ENCODE measurements at regions not wholly inside any gene's neighbourhood (a gene's known extent, or its start where the extent isn't known, plus 50 kb on each side); places are given as distances from the start of the nearest gene placed in this dataset.

DNA sequence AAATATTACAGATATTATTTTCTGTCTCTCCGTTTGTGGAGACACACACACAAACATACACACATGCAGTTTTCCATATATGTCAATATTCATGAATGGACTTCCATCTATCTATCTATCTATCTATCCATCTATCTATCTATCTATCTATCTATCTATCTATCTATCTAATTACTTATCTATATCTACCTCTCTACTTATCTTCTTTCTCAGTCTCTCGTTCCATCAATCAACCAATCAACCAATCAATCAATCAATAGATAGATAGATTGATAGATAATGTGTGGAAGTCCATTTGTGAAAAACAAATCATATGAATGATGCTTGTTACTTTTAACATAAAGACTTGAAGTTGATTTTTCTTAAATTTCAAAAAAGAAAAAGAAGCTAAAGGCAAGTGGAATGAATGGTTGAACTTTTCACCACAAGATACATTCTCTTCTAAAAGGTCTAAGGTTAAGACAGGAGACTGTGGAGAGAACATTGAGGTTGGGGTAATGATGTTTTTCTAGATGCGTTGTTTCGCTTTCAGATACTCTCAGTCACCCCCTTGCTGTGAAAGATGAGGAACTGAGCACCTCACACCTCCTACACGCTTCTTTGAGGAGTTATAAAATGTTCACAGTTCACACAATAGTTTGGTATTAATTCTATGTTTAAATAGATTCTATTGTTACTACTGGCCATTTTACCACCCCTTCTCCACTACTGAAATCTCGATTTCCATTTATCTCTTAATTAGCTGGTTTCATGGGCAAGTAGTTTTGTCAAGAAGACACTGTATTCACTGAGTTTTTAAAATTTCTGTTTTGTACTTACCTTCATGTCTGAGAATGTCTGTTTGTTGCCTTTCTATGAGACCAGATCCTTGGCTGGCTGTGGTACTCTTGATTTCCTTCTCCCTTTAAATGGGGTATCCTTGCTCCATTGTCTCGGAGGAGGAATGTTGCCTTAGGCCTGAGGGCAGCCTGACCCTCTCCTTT lies 114.1 kb downstream of the EMX2 start:
- no peaks in the 10 kb centered on the region for H3K79me2 ChIP-seq (ENCODE audit: control insufficient read depth in 1 of 2, insufficient read depth in 2 of 2, low read length in 2 of 2)
- no peak overlapping the region for H2BK5ac ChIP-seq (ENCODE audit: low read depth, low read length)
- CTCF ChIA-PET (ENCODE audit: partially characterized antibody), result interaction anchor here (0.6 kb wide), 1 partner anchor 24 kb away, joined by 3 read pairs; no protein-coding TSS in a partner anchor
- no peak overlapping the region for H4K91ac ChIP-seq (replicated peaks; ENCODE audit: insufficient read length, low read length)
- no peak overlapping the region for H2BK12ac ChIP-seq (ENCODE audit: low read depth, low read length)
- no peak overlapping the region for H3K9ac ChIP-seq (replicated peaks in 1 of 4; ENCODE audit: extremely low read depth in 1 of 4, low read depth in 3 of 4, low read length in 3 of 4)
- no peak overlapping the region for H3K18ac ChIP-seq (ENCODE audit: extremely low read depth, low read length)
- H3K27me3 ChIP-seq (replicated peaks in 1 of 4; ENCODE audit: control insufficient read depth in 3 of 4, extremely low read depth in 1 of 4, insufficient read depth in 3 of 4, low read length in 3 of 4), result no peaks in the 10 kb centered on the region
- H4K8ac ChIP-seq (ENCODE audit: extremely low read depth, insufficient read depth, low read length), result no peak overlapping the region
- DNase-seq (ENCODE audit: low read depth in 1 of 2, low spot score in 2 of 2), result no peak
- H3K4me1 ChIP-seq (replicated peaks in 1 of 4; ENCODE audit: control insufficient read depth in 3 of 4, insufficient read depth in 4 of 4, low read length in 3 of 4), result no peaks in the 10 kb centered on the region
- H3K4ac ChIP-seq (replicated peaks; ENCODE audit: insufficient read length, low read depth, low read length), result no peak overlapping the region
- no peak overlapping the region for H3K14ac ChIP-seq (ENCODE audit: insufficient read length)
- POLR2A ChIA-PET (ENCODE audit: partially characterized antibody), result no interaction called here
- H2BK20ac ChIP-seq (ENCODE audit: low read length), result no peak overlapping the region
- H3K23me2 ChIP-seq (ENCODE audit: low read depth, low read length), result no peaks in the 10 kb centered on the region
- no peak overlapping the region for H3K23ac ChIP-seq (ENCODE audit: insufficient read length)
- H4K20me1 ChIP-seq (replicated peaks in 1 of 2; ENCODE audit: control insufficient read depth in 1 of 2, insufficient read depth in 2 of 2, low read length in 2 of 2), result no peaks in the 10 kb centered on the region
- H2AK5ac ChIP-seq (ENCODE audit: low read depth, low read length), result no peak overlapping the region
- no peak overlapping the region for H3K27ac ChIP-seq (ENCODE audit: low read depth, low read length)
- H3K4me2 ChIP-seq (ENCODE audit: insufficient read depth in 1 of 2, low read depth in 2 of 2, low read length in 2 of 2), result no peak overlapping the region
- no peaks in the 10 kb centered on the region for H3K36me3 ChIP-seq (ENCODE audit: control insufficient read depth in 2 of 4, insufficient read depth in 4 of 4, low read length in 3 of 4)
- no peak overlapping the region for H4K5ac ChIP-seq (ENCODE audit: insufficient read length, low read depth, low read length)
- H2AFZ ChIP-seq (ENCODE audit: low read length), result no peak overlapping the region
- H2BK15ac ChIP-seq (ENCODE audit: low read length), result no peak overlapping the region
- no peak overlapping the region for H2BK120ac ChIP-seq (replicated peaks; ENCODE audit: low read depth, low read length)
- FAIRE-seq, result no peak
- WGBS, 2 experiments (ENCODE audit: extremely low coverage in 1 of 2, insufficient coverage in 1 of 2, insufficient read length in 1 of 2, insufficient replicate concordance in 2 of 2, low coverage in 1 of 2, low lambda C conversion rate in 2 of 2, missing lambda C conversion rate in 1 of 2), result 90 to 100% methylated on average over 1 to 7 of the region's 7 CpGs
- TF ChIP-seq, protein P1, sequence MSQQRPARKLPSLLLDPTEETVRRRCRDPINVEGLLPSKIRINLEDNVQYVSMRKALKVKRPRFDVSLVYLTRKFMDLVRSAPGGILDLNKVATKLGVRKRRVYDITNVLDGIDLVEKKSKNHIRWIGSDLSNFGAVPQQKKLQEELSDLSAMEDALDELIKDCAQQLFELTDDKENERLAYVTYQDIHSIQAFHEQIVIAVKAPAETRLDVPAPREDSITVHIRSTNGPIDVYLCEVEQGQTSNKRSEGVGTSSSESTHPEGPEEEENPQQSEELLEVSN (IDR thresholded peaks at IDR 0.05), result no peak
- TF ChIP-seq JUND (IDR thresholded peaks at IDR 0.05; ENCODE audit: low read length), result no peak
- TF ChIP-seq, protein P2, sequence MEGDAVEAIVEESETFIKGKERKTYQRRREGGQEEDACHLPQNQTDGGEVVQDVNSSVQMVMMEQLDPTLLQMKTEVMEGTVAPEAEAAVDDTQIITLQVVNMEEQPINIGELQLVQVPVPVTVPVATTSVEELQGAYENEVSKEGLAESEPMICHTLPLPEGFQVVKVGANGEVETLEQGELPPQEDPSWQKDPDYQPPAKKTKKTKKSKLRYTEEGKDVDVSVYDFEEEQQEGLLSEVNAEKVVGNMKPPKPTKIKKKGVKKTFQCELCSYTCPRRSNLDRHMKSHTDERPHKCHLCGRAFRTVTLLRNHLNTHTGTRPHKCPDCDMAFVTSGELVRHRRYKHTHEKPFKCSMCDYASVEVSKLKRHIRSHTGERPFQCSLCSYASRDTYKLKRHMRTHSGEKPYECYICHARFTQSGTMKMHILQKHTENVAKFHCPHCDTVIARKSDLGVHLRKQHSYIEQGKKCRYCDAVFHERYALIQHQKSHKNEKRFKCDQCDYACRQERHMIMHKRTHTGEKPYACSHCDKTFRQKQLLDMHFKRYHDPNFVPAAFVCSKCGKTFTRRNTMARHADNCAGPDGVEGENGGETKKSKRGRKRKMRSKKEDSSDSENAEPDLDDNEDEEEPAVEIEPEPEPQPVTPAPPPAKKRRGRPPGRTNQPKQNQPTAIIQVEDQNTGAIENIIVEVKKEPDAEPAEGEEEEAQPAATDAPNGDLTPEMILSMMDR (IDR thresholded peaks at IDR 0.05; ENCODE audit: control extremely low read depth in 1 of 3, insufficient read depth in 1 of 3, low read depth in 1 of 3, low read length in 3 of 3), result no peak
- no peak for TF ChIP-seq RBBP5 (IDR thresholded peaks at IDR 0.05; ENCODE audit: borderline replicate concordance, low read depth, low read length)
- TF ChIP-seq CBX5 (IDR thresholded peaks at IDR 0.05; ENCODE audit: low read depth, low read length), result no peak
- TF ChIP-seq KDM4A (IDR thresholded peaks at IDR 0.05; ENCODE audit: low read depth, low read length, severe bottlenecking), result no peak
- no peak for TF ChIP-seq JUN (IDR thresholded peaks at IDR 0.05; ENCODE audit: low read depth, low read length)
- TF ChIP-seq SP2 (IDR thresholded peaks at IDR 0.05; ENCODE audit: low read length), result no peak
- TF ChIP-seq CBX8 (IDR thresholded peaks at IDR 0.05; ENCODE audit: borderline replicate concordance, low read depth, low read length), result no peak
- no peaks in the 10 kb centered on the region; a peak in 1 of 4 replicates for H3K9me3 ChIP-seq (ENCODE audit: insufficient read depth in 2 of 2, low read depth in 1 of 2, low read length in 1 of 2)
- H3K4me3 ChIP-seq (ENCODE audit: extremely low read depth in 1 of 4, insufficient read depth in 2 of 4, low read depth in 3 of 4, low read length in 4 of 4), result no peak overlapping the region
- no peaks in the 10 kb centered on the region for H3K79me1 ChIP-seq (ENCODE audit: low read depth, low read length)
- H3K56ac ChIP-seq (replicated peaks; ENCODE audit: insufficient read length, low read depth, low read length), result no peak overlapping the region

Measured in H1 (cell line).